Transverse colon (tissue), 3 donors: ENCODE measurements at regions not wholly inside any gene's neighbourhood (a gene's known extent, or its start where the extent isn't known, plus 50 kb on each side); places are given as distances from the start of the nearest gene placed in this dataset.
"Not testable (repeated sequence)": the region's sequence is repeated elsewhere in the genome, so short reads cannot be mapped to it uniquely, and the experiment has no call there.

Source experiments
- POLR2A ChIP-seq: fragments of 450-650 bp; IDR thresholded peaks from one replicate; pipeline ENCODE4 v1.6.1; 2016; ENCODE audit warnings: antibody characterized with exemption, mild to moderate bottlenecking, moderate library complexity
- TF ChIP-seq, protein P1 (sequence below), 5 experiments: fragments of 200-600 bp in 3 of 5; fragments of 450-650 bp in 2 of 5; sonication (generic) in 3 of 5; IDR thresholded peaks; 1 replicate in 2 of 5; 2 replicates in 3 of 5; pipeline ENCODE4 v1.5.1; 2016 to 2017; ENCODE audit warnings: antibody characterized with exemption in 5 of 5, inconsistent platforms in 3 of 5, mild to moderate bottlenecking in 2 of 5, moderate library complexity in 1 of 5

DNA sequence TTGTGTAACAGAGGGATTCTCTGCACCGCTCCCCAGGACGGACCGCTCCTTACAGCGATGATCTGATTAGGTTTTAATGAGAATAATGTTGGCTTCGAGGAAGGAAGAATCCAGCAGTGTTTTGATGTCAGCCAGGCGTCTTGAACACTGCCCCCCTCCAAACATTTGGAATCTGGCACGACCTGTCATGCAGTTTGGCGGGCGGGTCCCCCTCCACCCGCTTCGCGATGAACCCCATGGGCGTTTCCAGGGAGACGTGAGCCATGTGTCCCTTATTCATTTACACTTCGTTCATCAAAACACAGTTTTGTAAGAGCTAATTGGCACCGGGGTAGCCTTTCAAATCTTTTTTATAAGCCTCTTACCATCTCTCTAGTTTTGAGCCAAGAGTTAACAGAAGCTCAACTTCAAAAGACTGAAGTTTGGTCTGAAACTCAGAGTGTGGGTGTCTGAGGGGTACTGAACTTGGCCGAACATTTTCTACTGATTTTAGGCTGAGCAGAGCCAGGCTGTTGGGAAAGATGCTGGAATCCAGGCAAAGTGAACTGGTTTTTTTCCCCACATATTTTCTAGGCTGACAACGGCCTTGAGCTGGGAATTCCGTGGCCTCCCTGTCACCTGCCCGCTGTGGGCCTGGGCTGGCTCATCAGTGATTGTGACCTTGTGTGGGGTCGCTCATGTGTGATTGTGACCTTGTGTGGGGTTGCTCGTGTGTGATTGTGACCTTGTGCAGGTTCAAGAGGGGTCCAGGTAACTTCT lies 214.8 kb upstream of the ZNF469 start:
- TF ChIP-seq, protein P1, sequence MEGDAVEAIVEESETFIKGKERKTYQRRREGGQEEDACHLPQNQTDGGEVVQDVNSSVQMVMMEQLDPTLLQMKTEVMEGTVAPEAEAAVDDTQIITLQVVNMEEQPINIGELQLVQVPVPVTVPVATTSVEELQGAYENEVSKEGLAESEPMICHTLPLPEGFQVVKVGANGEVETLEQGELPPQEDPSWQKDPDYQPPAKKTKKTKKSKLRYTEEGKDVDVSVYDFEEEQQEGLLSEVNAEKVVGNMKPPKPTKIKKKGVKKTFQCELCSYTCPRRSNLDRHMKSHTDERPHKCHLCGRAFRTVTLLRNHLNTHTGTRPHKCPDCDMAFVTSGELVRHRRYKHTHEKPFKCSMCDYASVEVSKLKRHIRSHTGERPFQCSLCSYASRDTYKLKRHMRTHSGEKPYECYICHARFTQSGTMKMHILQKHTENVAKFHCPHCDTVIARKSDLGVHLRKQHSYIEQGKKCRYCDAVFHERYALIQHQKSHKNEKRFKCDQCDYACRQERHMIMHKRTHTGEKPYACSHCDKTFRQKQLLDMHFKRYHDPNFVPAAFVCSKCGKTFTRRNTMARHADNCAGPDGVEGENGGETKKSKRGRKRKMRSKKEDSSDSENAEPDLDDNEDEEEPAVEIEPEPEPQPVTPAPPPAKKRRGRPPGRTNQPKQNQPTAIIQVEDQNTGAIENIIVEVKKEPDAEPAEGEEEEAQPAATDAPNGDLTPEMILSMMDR (IDR thresholded peaks at IDR 0.05) = not testable (repeated sequence)
- not testable (repeated sequence) for TF ChIP-seq POLR2A
